Heart right ventricle (tissue), 16 donors: ENCODE measurements at regions not wholly inside any gene's neighbourhood (a gene's known extent, or its start where the extent isn't known, plus 50 kb on each side); places are given as distances from the start of the nearest gene placed in this dataset.

Experiments
- ATAC-seq, 8 donors: fragments of 200-7000 bp; cut with Tn5 transposase; one replicate each; pipeline ENCODE4 v1.9.1; 2020; ENCODE audit warnings: mild to moderate bottlenecking in 8 of 8, moderate library complexity in 8 of 8, moderate number of reproducible peaks in 1 of 8
- DNase-seq, 2 donors: peaks; one replicate each; pipeline ENCODE4 v3.0.0-alpha.2; 2020
- H3K27ac ChIP-seq, 10 donors: fragments of 200-600 bp; sonication (generic) in 2 of 10; one replicate each; pipeline versions ENCODE4 v1.5.0 to v1.8.0; 2020 to 2022; ENCODE audit warnings: mild to moderate bottlenecking in 3 of 10
- H3K27me3 ChIP-seq, 7 donors: fragments of 200-600 bp; one replicate each; pipeline ENCODE4 v1.8.0; 2021 to 2022; ENCODE audit warnings: mild to moderate bottlenecking in 2 of 7
- H3K36me3 ChIP-seq, 9 donors: fragments of 200-600 bp; sonication (generic) in 1 of 9; one replicate each; pipeline versions ENCODE4 v1.5.0 to v1.8.0; 2020 to 2022; ENCODE audit warnings: mild to moderate bottlenecking in 2 of 9
- H3K4me1 ChIP-seq, 9 donors: fragments of 200-600 bp; sonication (generic) in 1 of 9; one replicate each; pipeline versions ENCODE4 v1.5.0 to v1.8.0; 2020 to 2022; ENCODE audit warnings: mild to moderate bottlenecking in 4 of 9
- H3K4me3 ChIP-seq, 10 donors: fragments of 200-600 bp; sonication (generic) in 2 of 10; one replicate each; pipeline versions ENCODE4 v1.5.0 to v1.8.0; 2020 to 2022; ENCODE audit warnings: mild to moderate bottlenecking in 7 of 10, moderate library complexity in 2 of 10
- H3K9me3 ChIP-seq, 11 donors: fragments of 200-600 bp in 10 of 11; sonication (generic) in 2 of 11; one replicate each; pipeline versions ENCODE4 v1.5.0 to v1.8.0; 2013 to 2022; ENCODE audit warnings: mild to moderate bottlenecking in 2 of 11, control low read depth in 1 of 11, moderate library complexity in 1 of 11
- CTCF ChIP-seq, 9 donors: fragments of 200-600 bp; sonication (generic) in 2 of 9; IDR thresholded peaks; one replicate each; pipeline versions ENCODE4 v1.5.0 to v1.8.0; 2021 to 2022; ENCODE audit warnings: antibody characterized with exemption in 9 of 9, mild to moderate bottlenecking in 5 of 9, moderate library complexity in 1 of 9
- WGBS, 2 donors: extraction: QIAGEN DNeasy Blood & Tissue Kit; methylation state at CpG; one replicate each; pipeline ENCODE4 v1.1.7; 2013; ENCODE audit warnings: inconsistent platforms in 1 of 2; 5-methylcytosine and 5-hydroxymethylcytosine counted together
- intact Hi-C, 10 donors: fragments of 100-400 bp; cut with DNase I; formaldehyde crosslinking; loops; one replicate each; pipeline versions ENCODE4 v1.11.1 to v1.14.2; 2022
- donor health status: Arrhythmogenic right ventricular cardiomyopathy.
- donor health status: ischemic (EF 13 %, LVEDD 7.1; RV severe dilation, severe dysfunction).
- donor health status: healthy with polysubstance abuse.
- donor health status: DM: no; HTN: yes; CAD: no.
- donor health status: DM: no; HTN: no; CAD: no.
- donor health status: ischemic (EF 25% LVEDD 6.9; RV normal size, moderate dysfunction).
- donor health status: ischemic (EF 25% LVEDD 5.7; RV mildly dilated, moderate dysfunction).
- donor health status: healthy.
- donor health status: DM: yes; HTN: yes; CAD: no.
- donor health status: Ischemic cardiomyopathy.
- donor health status: ischemic (EF 35%, LVEDD 5.7; RV mildly dilated, moderate dysfunction).
- donor health status: nonischemic (EF 11% LVEDD 7.7; RV severe dilation, severe dysfunction).
- donor health status: DM: yes; HTN: yes; CAD: no.
- donor health status: PGD.
- donor health status: ischemic (EF 29% LVEDD 5.4; RV normal size, mild dysfunction).
- donor health status: nonischemic (EF 23%, LVEDD 6.1; RV moderate dilation, normal function).

- TF ChIP-seq CTCF (IDR thresholded peaks at IDR 0.05) = no peak
- no peaks in the 10 kb centered on the region for H3K36me3 ChIP-seq
- no peaks in the 10 kb centered on the region for H3K4me1 ChIP-seq
- H3K4me3 ChIP-seq = no peak overlapping the region
- H3K9me3 ChIP-seq = no peaks in the 10 kb centered on the region
- intact Hi-C loops = no loop called here
- H3K27me3 ChIP-seq = peaks cover 0 to 26% (median 19%) of the 10 kb centered on the region in 7 donors
- WGBS, 2 donors = 94 to 97% methylated on average over 3 of the region's 3 CpGs
- ATAC-seq (no peak), DNase-seq (no peak)
- H3K27ac ChIP-seq = no peak overlapping the region
Measured at GRCh38 chr5:135091286-135091685, 57.3 kb upstream of the PITX1 start.

GRCh38 chr5:135089912-135090311 is 55.9 kb upstream of the PITX1 start:
- no peaks in the 10 kb centered on the region for H3K36me3 ChIP-seq
- no peak overlapping the region for H3K27ac ChIP-seq
- no peaks in the 10 kb centered on the region for H3K9me3 ChIP-seq
- no peak overlapping the region for H3K4me3 ChIP-seq
- peaks cover 0 to 22% (median 16%) of the 10 kb centered on the region in 7 donors for H3K27me3 ChIP-seq
- intact Hi-C loops = no loop called here
- ATAC-seq (no peak), DNase-seq (no peak)
- WGBS, 2 donors = 81 to 84% methylated on average over 3 of the region's 3 CpGs
- no peak for TF ChIP-seq CTCF (IDR thresholded peaks at IDR 0.05)
- no peaks in the 10 kb centered on the region for H3K4me1 ChIP-seq

- WGBS, 2 donors = 10 to 14% methylated on average over 2 of the region's 2 CpGs
- peaks cover 0 to 19% (median 16%) of the 10 kb centered on the region in 7 donors for H3K27me3 ChIP-seq
Measured at GRCh38 chr5:135088911-135089310, 54.9 kb upstream of the PITX1 start.

GRCh38 chr5:135087950-135088349 is 53.9 kb upstream of the PITX1 start:
- no peak overlapping the region for H3K4me3 ChIP-seq
- no peak for ATAC-seq
- 83 to 84% methylated on average over 1 of the region's 1 CpG for WGBS, 2 donors
- H3K9me3 ChIP-seq = no peaks in the 10 kb centered on the region
- intact Hi-C loops = no loop called here
- no peaks in the 10 kb centered on the region for H3K36me3 ChIP-seq
- H3K27me3 ChIP-seq = peaks cover 0 to 19% (median 16%) of the 10 kb centered on the region in 7 donors
- no peak for DNase-seq
- no peak overlapping the region for H3K27ac ChIP-seq
- H3K4me1 ChIP-seq = no peaks in the 10 kb centered on the region
- TF ChIP-seq CTCF (IDR thresholded peaks at IDR 0.05) = no peak

More at GRCh38 chr5:135088911-135089310, 54.9 kb upstream of the PITX1 start:
- H3K4me3 ChIP-seq = no peak overlapping the region
- no peak for DNase-seq
- intact Hi-C loops = no loop called here
- TF ChIP-seq CTCF (IDR thresholded peaks at IDR 0.05) = no peak
- H3K27ac ChIP-seq = no peak overlapping the region
- H3K4me1 ChIP-seq = no peaks in the 10 kb centered on the region
- H3K9me3 ChIP-seq = no peaks in the 10 kb centered on the region
- ATAC-seq = no peak
- H3K36me3 ChIP-seq = no peaks in the 10 kb centered on the region
